Stimulated activated CD8-positive, alpha-beta memory T cell treated with anti-CD3 and anti-CD28 coated beads, Interleukin-15, amount 100 ng/mL, for 4 hours (primary cell): ENCODE measurements at regions not wholly inside any gene's neighbourhood (a gene's known extent, or its start where the extent isn't known, plus 50 kb on each side); places are given as distances from the start of the nearest gene placed in this dataset.
"Not testable (repeated sequence)": the region's sequence is repeated elsewhere in the genome, so short reads cannot be mapped to it uniquely, and the experiment has no call there.

ENCODE experiments used
- DNase-seq, 2 donors: peaks; one replicate each; pipeline ENCODE4 v3.0.0-alpha.2; 2020; ENCODE audit warnings: low read depth in 2 of 2

DNA sequence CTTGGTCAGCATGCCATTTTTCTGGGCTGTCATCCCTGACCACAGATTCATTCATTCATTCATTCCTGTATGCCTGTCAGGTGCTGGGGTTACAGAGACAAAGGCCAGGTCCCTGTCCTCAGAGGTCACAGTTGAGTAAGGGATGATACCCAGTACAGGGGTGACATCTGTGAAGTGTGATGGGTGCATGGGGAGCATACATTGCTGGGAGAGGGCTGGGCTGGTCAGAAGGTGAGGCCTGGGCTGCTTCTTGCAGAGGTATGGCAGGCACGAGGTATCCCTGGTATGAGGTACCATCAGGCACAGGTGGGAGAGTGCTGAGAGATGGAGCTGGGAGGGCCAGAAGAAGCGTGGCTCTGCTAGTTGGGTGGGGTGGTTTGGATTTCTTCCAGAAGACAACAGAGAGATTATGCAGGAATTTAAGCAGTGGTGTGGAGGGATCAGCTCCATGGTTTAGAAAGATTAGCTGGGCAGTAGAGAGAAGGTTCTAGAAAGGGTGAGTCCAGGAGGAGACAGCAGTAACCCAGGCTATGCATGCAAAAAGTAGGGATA, 181.9 kb upstream of the HAAO start:
- no peak for DNase-seq

DNA sequence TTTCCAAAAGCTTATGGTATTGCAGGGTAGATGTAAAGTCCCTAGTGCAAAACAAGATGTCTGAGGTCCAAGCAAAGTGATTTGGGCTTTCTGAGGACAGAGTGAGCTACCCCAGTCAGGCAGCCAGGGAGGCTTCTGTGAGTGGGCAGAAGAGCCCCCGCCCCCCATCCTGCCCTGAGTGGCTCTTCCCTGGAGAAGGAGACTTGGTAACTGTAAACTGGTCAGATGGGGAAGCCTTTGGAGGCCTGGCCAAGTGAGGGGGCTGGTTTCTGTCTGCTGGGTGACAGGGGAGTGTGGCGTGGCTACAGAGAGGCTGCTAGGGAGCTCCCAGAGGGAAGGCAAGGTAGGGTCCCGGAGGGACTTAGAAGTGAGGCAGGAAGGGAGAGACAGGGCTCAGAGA, 181.3 kb upstream of the HAAO start:
- DNase-seq: no peak

DNA sequence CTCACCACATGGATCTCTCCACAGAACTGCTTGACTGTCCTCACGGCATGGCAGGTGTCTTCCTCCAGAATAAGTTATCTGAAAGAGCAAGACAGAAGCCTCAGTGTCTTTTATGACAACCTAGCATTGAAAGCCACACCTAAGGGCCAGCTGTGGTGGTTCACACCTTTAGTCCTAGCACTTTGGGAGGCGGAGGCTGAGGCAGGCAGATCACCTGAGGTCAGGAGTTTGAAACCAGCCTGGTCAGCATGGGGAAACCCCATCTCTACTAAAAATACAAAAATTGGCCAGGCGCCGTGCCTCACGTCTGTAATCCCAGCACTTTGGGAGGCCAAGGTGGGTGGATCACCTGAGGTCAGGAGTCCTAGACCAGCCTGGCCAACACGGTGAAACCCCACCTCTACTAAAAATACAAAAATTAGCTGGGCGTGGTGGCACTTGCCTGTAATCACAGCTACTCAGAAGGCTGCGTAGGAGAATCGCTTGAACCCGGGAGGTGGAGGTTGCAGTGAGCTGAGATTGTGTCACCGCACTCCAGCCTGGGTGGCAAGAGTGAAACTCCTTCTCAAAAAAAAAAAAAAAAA, 180.6 kb upstream of the HAAO start:
- DNase-seq: not testable (repeated sequence)

DNA sequence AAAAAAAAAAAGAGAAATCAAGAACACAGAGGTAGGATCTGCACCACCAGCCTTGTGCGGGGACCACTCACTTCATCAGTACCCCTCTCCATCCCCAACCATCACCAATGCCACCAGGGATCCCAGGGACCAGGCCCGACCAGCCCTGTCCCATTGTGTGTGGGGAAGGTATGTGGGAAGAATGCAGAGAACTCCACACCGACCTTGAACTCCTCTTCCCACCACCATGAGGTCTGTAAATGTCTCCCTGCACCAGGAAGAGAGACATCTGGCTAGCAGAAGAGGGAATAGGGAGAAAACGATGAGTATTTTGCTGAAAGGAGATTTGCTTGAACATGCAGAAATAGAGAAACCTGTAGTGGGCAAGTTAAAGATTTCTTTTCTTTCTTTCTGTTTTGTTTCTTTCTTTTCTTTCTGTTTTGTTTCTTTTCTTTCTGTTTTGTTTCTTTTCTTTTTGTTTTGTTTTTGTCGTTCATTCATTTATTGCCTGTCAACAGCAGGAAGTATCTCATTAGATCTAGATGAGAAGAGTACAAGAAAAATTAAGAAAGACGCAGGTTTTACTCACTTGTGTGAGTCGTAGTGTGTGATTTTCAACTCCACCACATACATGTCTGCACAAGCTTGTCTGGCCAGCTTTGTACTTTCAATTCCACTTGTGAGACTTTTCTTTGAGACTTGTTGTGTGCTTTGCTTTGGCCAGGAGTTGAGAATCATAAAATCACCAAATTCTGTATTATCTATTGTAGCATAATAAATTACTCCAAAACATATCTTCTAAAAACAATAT, 179.8 kb upstream of the HAAO start:
- no peak for DNase-seq

DNA sequence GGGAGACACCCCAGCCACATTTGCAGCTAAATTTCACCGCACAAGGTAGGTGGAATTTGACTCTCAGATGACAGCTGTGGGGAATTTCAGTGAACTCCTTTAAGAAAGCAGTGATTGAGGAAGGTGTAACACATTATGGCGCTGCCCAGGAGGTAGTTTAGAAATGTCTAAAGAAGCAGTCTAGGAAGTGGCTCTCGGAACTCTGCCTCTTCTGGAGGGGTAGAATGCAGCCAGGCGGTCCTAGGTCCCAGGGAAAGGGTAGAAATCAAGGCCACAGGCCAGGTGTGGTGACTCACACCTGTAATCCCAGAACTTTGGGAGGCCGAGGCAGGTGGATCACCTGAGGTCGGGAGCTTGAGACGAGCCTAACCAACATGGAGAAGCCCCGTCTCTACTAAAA, 179.0 kb upstream of the HAAO start:
- no peak for DNase-seq

DNA sequence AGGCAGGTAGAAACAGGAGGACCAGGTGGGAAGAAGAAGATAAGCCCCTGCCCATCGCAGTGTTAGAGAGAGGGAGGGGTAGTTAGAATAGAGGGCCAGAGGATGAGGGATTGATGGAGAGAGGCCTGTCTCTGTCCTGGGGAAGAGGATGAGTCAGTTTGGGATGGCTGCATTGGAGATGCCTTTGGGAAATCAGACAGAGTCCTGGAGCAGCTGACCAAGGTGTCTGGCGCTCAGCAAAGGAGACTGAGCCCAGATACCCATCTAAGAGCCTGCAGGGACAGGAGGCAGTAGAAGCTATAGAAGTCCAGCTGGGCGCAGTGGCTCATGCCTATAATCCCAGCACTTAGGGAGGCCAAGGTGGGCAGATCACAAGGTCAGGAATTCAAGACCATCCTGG, 177.8 kb upstream of the HAAO start:
- DNase-seq: no peak

DNA sequence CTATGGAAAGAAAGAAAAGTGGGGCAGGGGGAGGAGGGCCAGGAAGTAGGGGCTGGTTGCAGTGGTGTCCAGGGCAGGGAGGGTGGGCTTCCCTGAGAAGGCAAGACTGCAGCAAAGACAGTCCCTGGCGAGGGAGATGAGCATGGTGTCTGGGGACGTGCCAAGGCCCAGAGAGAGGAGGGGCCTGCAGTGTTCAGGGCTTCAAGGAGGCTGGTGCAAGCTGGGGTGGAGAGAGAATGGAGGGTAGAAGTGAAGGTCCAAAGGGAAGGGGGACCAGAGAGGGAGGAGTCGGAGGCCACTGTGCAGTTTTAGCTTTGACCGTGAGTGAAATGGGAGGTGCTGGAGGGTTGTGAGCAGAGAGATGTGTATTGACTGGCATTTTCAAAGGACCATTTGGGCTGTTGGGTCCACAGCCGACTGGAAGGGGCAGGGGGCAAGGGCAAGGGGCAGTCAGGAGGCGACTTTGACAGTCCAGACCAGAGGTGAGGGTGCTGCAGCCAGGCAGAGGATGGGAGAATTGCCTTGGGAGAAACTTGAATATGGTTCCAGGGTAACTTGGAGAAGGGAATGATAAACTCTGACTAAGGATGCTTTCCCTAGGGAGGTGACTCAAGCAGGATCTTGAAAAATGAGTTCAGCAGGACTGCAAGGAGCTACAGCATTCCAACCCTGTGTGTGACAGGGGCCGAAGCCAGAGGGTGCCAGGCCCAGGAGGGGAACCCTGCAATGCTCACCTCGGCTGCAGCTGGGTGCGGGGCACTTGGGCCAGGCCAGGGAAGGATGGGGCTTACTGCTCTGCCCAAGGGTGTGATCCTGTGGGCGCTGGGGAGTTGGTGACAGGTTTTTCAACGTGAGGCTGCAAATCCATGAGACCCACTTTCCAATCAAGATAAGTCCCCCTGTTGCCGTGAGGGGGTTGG, 177.1 kb upstream of the HAAO start:
- no peak for DNase-seq

DNA sequence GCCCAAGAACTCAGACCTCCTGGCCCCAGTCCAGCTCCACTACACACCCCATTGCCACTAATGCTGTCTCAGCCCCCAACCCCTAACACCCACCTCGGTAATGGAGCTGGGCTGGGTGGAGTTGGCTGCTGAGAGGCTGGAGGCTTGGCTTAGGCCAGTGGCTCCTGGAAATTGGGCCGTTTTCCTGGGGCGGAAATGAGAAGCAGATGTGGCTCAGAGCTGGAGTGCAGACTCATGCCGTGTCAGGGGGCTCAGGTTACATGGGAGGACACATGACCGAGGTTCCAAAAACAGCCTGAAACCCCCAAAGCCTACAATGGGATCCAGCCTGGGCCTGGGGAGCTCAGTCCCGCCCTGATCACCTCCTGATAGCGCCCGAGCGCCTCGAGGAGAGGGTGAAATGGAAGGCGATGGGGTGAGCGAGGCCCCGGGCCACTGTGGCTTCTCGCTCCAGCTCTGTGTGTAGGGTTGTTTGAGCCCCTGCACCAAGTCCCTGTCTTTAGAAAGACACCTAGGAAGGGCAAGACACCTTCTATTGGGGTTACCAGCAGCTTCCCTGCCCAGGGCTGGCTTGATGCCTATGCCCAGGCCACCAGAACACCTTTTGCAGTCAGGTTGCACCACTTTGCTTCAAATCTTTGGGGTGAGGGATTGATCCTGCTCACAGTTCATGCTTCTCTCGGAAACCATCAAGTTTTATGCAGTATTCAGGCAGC, 175.7 kb upstream of the HAAO start:
- no peak for DNase-seq

DNA sequence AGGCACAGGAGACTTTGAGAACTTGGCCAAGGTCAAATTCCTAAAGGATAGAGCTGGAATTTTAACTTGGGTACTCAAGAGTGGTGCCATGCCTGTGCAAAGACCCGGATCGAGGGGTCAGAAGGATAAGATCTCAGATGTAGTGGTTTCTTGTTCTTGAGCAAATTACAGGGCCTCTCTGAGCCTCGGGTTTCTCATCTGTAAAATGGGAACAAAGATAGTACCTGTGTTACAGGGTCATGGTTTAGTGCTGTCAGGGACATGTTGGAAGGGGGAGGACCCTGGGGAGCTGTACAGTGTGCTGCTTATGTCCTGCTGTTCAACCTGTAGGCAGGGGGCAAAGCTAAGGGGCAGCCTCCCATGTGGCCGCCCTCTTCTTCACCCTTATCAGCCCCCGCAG, 173.5 kb upstream of the HAAO start:
- DNase-seq: no peak

DNA sequence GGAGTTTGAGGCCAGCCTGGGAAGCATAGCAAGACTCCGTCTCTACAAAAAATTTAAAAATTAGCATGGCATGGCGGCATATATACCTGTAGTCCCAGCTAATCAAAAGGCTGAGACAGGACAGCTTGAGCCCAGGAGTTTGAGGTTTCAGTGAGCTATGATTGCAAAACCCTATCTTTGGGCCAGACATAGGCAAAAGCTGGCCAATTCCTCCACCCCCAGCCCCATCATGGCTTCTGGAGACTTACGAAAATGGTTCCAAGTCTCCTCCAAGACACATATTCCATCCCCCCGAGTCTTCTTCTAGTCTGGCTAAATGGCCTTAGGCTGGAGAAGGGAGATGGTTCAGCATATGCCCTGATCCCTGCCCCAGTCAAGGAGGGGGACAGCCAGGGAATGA, 172.8 kb upstream of the HAAO start:
- no peak for DNase-seq

DNA sequence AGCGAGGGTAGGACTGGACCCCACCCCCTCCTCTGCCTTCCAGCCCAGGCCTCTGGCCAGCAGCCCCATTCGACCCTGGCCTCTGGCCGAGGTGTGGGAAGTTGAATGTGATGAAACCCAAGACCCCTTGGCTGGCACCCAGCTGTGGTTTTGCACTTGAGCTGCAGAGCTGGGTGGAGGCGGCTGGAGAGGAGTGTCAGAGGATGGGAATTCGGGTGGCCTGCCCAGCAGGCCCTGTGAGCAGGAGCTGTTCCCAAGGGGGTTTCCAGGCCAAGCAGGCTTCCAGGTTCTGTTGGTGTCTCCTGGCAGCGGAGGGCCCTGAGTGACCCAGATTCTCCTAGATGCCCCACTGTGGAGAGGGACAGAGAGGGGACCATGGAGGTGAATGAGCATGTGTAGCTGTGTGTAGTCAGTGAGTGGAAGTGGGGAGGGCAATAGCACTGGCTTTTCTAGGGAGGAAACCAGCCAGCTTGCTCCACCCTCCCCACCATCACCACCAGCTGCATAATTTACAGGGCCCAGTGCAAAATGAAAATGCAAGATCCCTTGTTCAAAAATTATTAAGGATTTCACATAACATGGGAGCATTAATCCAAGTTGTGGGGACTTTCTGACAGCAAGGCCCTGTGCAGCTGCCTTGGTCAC, 172.2 kb upstream of the HAAO start:
- DNase-seq: no peak

DNA sequence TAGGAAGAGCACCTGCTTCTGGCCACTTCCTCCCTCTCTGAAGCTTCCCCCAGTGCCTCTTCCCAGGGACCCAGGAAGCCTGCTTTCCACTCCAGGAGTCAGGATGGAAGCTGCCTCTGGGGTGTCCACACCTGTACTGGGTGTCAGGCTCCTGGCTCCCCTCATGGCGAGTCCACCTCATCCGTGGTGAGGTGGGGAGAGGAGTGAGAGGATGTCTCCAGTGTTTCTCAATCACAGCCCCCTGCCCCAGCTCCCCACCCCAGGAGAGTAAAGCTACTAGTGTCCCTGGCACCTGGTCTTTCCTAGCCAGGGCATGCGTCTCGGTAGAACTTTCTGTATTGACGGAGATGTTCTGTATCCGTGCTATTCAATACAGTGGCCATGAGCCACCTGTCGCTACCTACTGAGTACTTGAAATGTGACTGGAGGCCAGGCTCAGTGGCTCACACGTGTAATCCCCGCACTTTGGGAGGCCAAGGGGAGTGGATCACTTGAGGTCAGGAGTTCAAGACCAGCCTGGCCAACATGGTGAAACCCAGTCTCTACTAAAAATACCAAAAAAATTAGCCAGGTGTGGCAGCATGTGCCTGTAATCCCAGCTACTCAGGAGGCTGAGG, 171.2 kb upstream of the HAAO start:
- DNase-seq: no peak

DNA sequence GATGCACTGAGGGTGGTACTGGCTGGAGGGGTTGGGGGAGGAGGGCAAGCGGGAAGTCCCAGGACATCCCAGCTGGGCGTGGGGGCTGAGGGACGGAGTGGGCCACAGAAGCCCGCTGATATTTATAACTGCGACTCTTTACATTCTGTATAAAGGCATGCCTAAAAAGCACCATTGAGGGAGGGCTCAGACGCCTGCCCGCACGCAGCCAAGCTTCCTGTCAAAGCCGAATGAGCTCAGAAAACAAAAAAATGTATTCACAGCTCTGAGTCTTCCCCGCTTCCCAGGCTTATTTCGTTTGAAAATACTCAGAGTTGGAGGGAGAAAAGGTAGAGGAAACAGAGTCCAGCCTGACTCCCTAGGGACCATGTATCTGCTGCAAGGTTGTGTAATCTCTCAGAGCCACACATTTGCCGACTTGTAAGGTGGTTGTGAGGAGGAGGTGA, 170.1 kb upstream of the HAAO start:
- no peak for DNase-seq

DNA sequence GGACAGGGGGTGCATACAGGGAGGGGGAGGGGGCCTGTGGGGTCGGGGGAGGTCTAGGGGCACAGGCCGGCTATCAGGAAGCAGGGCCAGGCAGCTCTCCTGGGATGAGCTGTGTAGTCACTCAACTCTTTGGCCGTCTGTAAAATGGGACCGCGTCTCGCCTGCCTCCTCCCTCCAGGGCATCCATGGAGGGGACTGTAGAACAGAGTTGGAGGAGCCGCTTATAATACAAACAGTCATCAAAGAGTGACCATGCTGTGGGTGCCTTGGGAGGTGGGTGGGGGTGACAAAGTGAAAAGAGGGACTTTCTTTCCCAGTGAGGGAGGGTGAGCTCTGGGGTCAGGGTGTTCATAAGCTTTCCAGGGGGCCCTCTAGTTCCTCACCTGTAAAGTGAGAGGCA, 169.6 kb upstream of the HAAO start:
- no peak for DNase-seq

DNA sequence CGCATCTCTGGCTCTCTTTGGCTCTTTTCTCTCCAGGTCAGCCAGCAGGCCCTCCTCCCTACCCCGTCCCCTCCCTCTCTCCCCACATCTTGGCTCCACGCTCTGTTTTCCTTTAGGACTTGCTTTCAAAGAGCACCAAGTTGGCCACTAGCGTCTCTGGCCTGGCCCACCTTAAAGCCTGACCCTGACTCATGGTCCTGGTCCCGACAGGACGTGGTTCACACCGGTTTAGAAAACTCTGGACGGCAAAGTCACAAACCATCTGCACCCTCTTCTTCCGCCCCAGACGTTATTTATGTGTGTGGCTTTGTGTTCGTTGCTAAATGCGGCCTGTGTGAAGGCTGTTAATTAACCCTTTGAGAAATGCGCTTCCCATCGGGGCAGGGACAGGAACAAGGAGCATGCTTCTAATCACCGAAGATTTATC, 169.0 kb upstream of the HAAO start:
- DNase-seq: no peak

DNA sequence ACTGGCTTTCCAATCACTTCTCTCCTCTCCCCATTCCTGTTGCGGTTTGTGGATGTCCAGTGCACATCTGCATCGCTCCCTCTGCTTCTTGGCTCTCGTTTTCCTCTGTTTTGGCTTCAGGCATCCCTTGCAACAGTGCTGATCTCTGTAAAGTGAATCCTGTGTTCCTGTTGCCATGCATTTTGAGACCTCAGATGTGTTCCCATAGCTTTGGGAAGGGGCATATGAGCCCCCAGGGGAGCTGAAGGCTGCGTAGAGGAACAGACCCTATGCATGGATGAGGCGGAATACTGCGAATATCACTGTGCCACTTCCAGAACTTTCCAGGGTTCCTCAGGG, 168.4 kb upstream of the HAAO start:
- DNase-seq: no peak

DNA sequence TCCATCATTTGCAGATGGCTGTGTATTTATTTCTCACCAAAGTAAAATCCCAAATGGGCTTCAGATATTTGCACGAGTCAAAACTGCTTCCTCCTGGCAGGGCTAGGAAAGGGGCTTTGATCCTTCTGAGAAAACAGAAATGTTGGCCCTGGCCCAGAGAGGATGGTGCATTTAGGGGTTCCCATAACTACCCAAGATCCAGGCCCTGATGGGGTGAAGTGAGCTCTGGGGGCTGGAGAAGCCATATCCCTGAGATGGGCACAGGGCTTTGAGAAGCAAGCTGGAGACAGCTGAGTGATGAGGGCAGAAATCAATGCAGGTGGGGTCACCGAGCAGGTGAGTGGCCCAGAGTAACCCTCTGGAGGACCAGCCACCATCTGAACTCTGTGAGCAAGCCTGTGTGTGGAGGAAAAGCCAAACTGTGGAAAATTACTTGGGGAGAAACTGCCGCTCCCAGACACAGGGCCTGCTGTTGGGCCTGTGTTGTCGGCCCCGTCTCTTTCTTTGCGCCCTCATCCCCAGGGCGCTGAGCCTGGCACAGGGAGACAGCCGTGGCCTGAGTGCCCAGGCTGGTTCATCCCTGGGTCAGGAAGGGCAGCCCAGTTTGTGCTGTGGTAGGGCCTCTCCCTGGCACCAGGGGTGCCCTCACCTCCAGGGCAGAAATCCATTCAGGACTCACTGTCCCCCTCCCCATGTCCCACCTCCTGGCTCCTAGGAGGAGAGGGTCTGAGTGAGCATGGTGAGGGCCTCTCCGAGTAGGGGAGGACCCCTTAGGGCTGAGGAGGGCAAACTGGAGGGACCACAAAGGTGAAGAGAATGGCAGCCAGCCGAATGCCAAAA, 167.8 kb upstream of the HAAO start:
- no peak for DNase-seq

DNA sequence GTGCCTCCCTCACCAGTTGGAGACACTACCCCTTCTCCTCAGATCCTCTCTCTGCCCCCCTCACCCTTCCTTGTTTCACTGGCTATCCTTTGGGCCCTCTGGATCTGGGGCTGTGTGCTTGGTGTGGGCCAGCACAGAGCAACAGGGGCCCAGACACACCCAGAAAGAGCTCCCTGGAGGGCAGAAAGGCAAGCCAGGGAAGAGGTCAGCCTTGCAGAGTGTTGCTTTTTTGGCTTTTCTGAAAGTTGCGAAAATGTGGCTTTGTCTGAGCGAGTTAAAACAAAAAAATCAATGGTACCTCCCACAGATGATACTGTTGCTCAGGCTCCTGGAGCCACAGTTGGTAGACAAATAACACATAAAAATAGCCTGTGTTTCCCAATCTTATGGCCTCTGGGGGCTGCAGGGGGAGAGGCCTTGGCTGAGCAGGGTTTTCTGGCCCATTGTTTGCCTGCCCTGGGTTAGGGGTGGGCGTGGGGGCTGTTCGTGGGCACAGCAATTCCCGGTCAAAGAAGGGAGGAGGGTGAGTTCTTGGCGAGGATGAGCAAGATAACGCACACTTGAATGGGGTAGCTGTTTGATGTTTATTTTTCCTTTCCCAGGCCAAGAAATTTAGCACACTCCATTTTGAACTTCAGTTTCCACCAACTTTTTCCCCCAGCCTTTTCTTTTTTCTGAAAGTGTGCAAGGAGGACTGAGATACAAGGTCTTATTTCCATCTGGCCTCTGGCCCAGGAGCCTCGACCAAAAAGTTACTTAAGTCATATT, 167.0 kb upstream of the HAAO start:
- no peak for DNase-seq

DNA sequence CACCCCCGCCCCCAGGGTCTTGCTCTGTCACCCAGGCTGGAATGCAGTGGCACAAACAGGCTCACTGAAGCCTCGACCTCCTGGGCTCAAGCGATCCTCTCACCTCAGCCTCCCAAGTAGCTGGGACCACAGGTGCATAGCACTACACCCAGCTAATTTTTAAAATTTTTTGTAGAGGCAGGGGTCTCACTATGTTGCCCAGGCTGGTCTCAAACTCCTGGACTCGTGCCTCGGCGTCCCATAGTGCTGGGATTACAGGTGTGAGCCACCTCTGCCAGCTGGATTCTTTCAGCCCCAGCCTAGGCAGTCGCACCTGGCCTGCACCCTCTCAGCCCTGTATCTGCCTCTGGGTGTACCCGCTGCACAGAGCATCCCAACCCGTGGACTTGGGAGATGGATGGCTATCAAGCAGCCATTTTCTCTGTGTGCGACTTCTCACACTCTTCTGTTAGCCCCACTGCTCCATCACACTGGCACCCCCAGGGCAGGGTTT, 166.4 kb upstream of the HAAO start:
- no peak for DNase-seq
